Keratinocyte (primary cell): ENCODE measurements at regions not wholly inside any gene's neighbourhood (a gene's known extent, or its start where the extent isn't known, plus 50 kb on each side); places are given as distances from the start of the nearest gene placed in this dataset.

ENCODE experiments used
- EZH2 ChIP-seq: IDR thresholded peaks from one replicate; pipeline ENCODE4 v1.6.1; 2012; ENCODE audit warnings: inconsistent platforms, mild to moderate bottlenecking, low read length, moderate library complexity
- TF ChIP-seq, protein P1 (sequence below), 3 experiments: IDR thresholded peaks in 1 of 3; conservative IDR thresholded peaks in 1 of 3; optimal IDR thresholded peaks in 1 of 3; 2 replicates in 2 of 3; 3 replicates in 1 of 3; pipeline versions ENCODE3 to v1.5.1; 2011; ENCODE audit warnings: low read length in 3 of 3, mild to moderate bottlenecking in 3 of 3, moderate library complexity in 2 of 3, control low read depth in 1 of 3, inconsistent platforms in 1 of 3; ENCODE audit not compliant: insufficient read depth in 2 of 3; ENCODE audit errors: extremely low read depth in 1 of 3

DNA sequence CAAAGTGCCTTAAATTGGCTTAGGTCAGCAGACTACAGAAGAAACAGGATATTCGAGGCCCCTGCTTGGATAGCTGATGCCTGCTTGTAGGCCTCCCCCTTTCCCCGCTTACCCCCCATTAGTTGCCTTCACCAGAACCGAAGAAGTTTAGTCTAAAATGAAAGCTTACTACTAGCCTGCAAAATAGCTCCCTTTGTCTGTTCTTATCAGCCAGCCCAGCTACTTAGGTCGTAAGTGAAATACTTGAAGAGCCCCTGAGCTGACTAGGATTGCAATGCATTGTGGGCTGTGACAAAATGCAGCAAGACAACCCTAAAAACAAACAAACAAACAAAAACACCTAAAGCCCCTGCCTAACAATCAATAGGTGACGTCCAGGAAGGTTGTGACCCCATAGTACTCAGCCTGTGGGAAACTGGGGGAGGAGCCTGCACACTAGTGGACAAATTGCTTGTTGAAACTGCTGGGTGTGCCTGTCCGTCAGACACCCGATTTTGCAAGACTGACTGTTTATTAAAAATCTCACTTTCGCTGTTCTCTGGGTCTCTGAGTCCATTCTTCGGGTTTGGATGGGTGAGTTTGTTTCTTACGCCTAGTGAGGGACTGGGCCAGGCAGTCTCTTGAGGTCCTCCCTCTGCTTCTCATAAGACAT lies 105.0 kb upstream of the DUSP22 start:
- TF ChIP-seq, protein P1, sequence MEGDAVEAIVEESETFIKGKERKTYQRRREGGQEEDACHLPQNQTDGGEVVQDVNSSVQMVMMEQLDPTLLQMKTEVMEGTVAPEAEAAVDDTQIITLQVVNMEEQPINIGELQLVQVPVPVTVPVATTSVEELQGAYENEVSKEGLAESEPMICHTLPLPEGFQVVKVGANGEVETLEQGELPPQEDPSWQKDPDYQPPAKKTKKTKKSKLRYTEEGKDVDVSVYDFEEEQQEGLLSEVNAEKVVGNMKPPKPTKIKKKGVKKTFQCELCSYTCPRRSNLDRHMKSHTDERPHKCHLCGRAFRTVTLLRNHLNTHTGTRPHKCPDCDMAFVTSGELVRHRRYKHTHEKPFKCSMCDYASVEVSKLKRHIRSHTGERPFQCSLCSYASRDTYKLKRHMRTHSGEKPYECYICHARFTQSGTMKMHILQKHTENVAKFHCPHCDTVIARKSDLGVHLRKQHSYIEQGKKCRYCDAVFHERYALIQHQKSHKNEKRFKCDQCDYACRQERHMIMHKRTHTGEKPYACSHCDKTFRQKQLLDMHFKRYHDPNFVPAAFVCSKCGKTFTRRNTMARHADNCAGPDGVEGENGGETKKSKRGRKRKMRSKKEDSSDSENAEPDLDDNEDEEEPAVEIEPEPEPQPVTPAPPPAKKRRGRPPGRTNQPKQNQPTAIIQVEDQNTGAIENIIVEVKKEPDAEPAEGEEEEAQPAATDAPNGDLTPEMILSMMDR (optimal IDR thresholded peaks at IDR 0.05 in 1 of 3, IDR thresholded peaks at IDR 0.05 in 1 of 3, conservative IDR thresholded peaks at IDR 0.05 in 1 of 3; ENCODE audit: extremely low read depth in 1 of 3, insufficient read depth in 2 of 3, low read length in 3 of 3), result no peak
- no peak for TF ChIP-seq EZH2
